ENCODE measurements at regions not wholly inside any gene's neighbourhood (a gene's known extent, or its start where the extent isn't known, plus 50 kb on each side); places are given as distances from the start of the nearest gene placed in this dataset.

- Histone ChIP-seq H2AFZ (ENCODE audit: low read depth, low read length) (no peak overlapping the region), H3K79me2 (ENCODE audit: insufficient read depth, low read length) (no peaks in the 10 kb centered on the region), H3K27ac (ENCODE audit: low read depth, low read length) (no peak overlapping the region), H3K4me1 (ENCODE audit: insufficient read depth, low read length) (peaks cover 22% of the 10 kb centered on the region), H3K36me3 (ENCODE audit: insufficient read depth, low read length) (no peaks in the 10 kb centered on the region), H3K27me3 (ENCODE audit: insufficient read depth, low read length) (no peaks in the 10 kb centered on the region), H4K20me1 (ENCODE audit: insufficient read depth, low read length) (no peaks in the 10 kb centered on the region), H3K4me2 (ENCODE audit: low read length) (no peak overlapping the region), H3K9me3 (ENCODE audit: insufficient read depth, low read depth, low read length) (no peaks in the 10 kb centered on the region), H3K4me3 (ENCODE audit: insufficient read depth, low read depth, low read length) (no peak overlapping the region), H3K9ac (ENCODE audit: low read length) (no peak overlapping the region)
- Mint-ChIP-seq H3K27me3 (ENCODE audit: low read depth, unreplicated experiment) (no peaks in the 10 kb centered on the region), H3K9me3 (ENCODE audit: unreplicated experiment) (no peaks in the 10 kb centered on the region), H3K4me1 (ENCODE audit: low read depth, unreplicated experiment) (peaks cover 14% of the 10 kb centered on the region), H3K36me3 (ENCODE audit: low read depth, unreplicated experiment) (no peaks in the 10 kb centered on the region), H3K4me3 (ENCODE audit: unreplicated experiment) (no peak overlapping the region), H3K27ac (ENCODE audit: unreplicated experiment) (no peak overlapping the region)
- DNase-seq (ENCODE audit: low read depth) (no peak), FAIRE-seq (no peak)
- no peak for TF ChIP-seq EZH2 (IDR thresholded peaks at IDR 0.05; ENCODE audit: insufficient read depth, low read length)
- TF ChIP-seq CTCF (IDR thresholded peaks at IDR 0.05; ENCODE audit: insufficient read depth, low read depth, low read length): no peak
Observed at GRCh38 chr2:180660881-180661685, 319.3 kb upstream of the UBE2E3 start.

- H3K27ac Mint-ChIP-seq (ENCODE audit: unreplicated experiment): no peak overlapping the region
- H3K36me3 Mint-ChIP-seq (ENCODE audit: low read depth, unreplicated experiment): no peaks in the 10 kb centered on the region
Observed at GRCh38 chr2:180660207-180660606, 320.2 kb upstream of the UBE2E3 start.

More at GRCh38 chr2:180660207-180660606, 320.2 kb upstream of the UBE2E3 start:
- DNase-seq (ENCODE audit: low read depth) (no peak), FAIRE-seq (no peak)
- no peaks in the 10 kb centered on the region for H3K27me3 Mint-ChIP-seq (ENCODE audit: low read depth, unreplicated experiment)
- Histone ChIP-seq H3K36me3 (ENCODE audit: insufficient read depth, low read length) (no peaks in the 10 kb centered on the region), H2AFZ (ENCODE audit: low read depth, low read length) (no peak overlapping the region), H4K20me1 (ENCODE audit: insufficient read depth, low read length) (no peaks in the 10 kb centered on the region), H3K27ac (ENCODE audit: low read depth, low read length) (no peak overlapping the region), H3K9me3 (ENCODE audit: insufficient read depth, low read depth, low read length) (no peaks in the 10 kb centered on the region), H3K79me2 (ENCODE audit: insufficient read depth, low read length) (no peaks in the 10 kb centered on the region), H3K9ac (ENCODE audit: low read length) (no peak overlapping the region), H3K4me2 (ENCODE audit: low read length) (no peak overlapping the region), H3K4me3 (ENCODE audit: insufficient read depth, low read depth, low read length) (no peak overlapping the region), H3K27me3 (ENCODE audit: insufficient read depth, low read length) (no peaks in the 10 kb centered on the region), H3K4me1 (ENCODE audit: insufficient read depth, low read length) (peaks cover 30% of the 10 kb centered on the region)
- peaks cover 23% of the 10 kb centered on the region for H3K4me1 Mint-ChIP-seq (ENCODE audit: low read depth, unreplicated experiment)
- H3K9me3 Mint-ChIP-seq (ENCODE audit: unreplicated experiment): no peaks in the 10 kb centered on the region
- H3K4me3 Mint-ChIP-seq (ENCODE audit: unreplicated experiment): no peak overlapping the region
- TF ChIP-seq CTCF (IDR thresholded peaks at IDR 0.05; ENCODE audit: insufficient read depth, low read depth, low read length) (no peak), EZH2 (IDR thresholded peaks at IDR 0.05; ENCODE audit: insufficient read depth, low read length) (no peak)

Measured in astrocyte (in vitro differentiated cells and primary cell).